HCT116 (cell line): ENCODE measurements at regions not wholly inside any gene's neighbourhood (a gene's known extent, or its start where the extent isn't known, plus 50 kb on each side); places are given as distances from the start of the nearest gene placed in this dataset.

Experiments used
- ATAC-seq: fragments of 200-7000 bp; cut with Tn5 transposase; 2 replicates; pipeline ENCODE4 v1.9.1; 2020; ENCODE audit warnings: mild to moderate bottlenecking, moderate library complexity
- BruUV-seq: library from RNA; stranded (reverse); fragments of 400-500 nt; replicated peaks from 2 replicates; lab custom pipeline; 2021; lab: Mats Ljungman, UMichigan
- CTCF ChIA-PET: fragments of 300-600 bp; sonication (Branson Sonifier 250); formaldehyde crosslinking; loops from one replicate; lab custom pipeline; 2021; ENCODE audit warnings: antibody characterized with exemption; lab: Charles Lee
- POLR2A ChIA-PET: fragments of 300-600, 350-600 bp; sonication (Branson Sonifier 250); formaldehyde crosslinking; loops from one replicate; lab custom pipeline; 2021; ENCODE audit warnings: antibody characterized with exemption; lab: Charles Lee
- RAD21 ChIA-PET, 2 experiments: fragments of 300-600 bp; sonication (Branson Sonifier 250); formaldehyde crosslinking; loops; one replicate each; lab custom pipeline; 2023; ENCODE audit warnings: low total read pairs in 2 of 2; ENCODE audit not compliant: uncharacterized antibody in 2 of 2, unreplicated experiment in 2 of 2, low non-redundant PET in 1 of 2; lab: Charles Lee
- DNase-seq: peaks from one replicate; pipeline ENCODE4 v3.0.0-alpha.2; 2010; ENCODE audit warnings: low read depth, low spot score
- H2AFZ ChIP-seq: fragments of 200-600 bp; shearing (Covaris generic), sonication (generic); 2 replicates; pipeline ENCODE4 v1.6.1; 2017; ENCODE audit warnings: low read depth, mixed run types, mixed read lengths, antibody characterized with exemption, low read length; ENCODE audit not compliant: poor library complexity, severe bottlenecking
- H3K27ac ChIP-seq: 2 replicates; pipeline ENCODE4 v1.5.1; 2012; ENCODE audit warnings: low read depth, low read length
- H3K27me3 ChIP-seq: fragments of 200-600 bp; sonication (generic); 2 replicates; pipeline ENCODE4 v1.6.1; 2016; ENCODE audit warnings: mixed run types, low read length, mixed read lengths; ENCODE audit not compliant: insufficient read depth
- H3K36me3 ChIP-seq, 2 experiments: fragments of 200-500 bp in 1 of 2; fragments of 200-600 bp in 1 of 2; sonication (Bioruptor generic) in 1 of 2; sonication (generic) in 1 of 2; 2 replicates each; pipeline versions ENCODE4 v1.5.1 to v1.6.1; 2014 to 2016; ENCODE audit warnings: low read length in 2 of 2, inconsistent platforms in 1 of 2, mixed read lengths in 1 of 2, mixed run types in 1 of 2; ENCODE audit not compliant: insufficient read depth in 2 of 2, control insufficient read depth in 1 of 2
- H3K4me1 ChIP-seq, 2 experiments: fragments of 200-600 bp in 1 of 2; sonication (generic) in 1 of 2; 2 replicates each; pipeline versions ENCODE4 v1.5.1 to v1.6.1; 2012 to 2017; ENCODE audit warnings: low read length in 2 of 2, inconsistent platforms in 1 of 2, mild to moderate bottlenecking in 1 of 2, mixed read lengths in 1 of 2, mixed run types in 1 of 2, moderate library complexity in 1 of 2; ENCODE audit not compliant: insufficient read depth in 2 of 2, control insufficient read depth in 1 of 2
- H3K4me2 ChIP-seq: fragments of 200-600 bp; sonication (generic); 2 replicates; pipeline ENCODE4 v1.6.1; 2017; ENCODE audit warnings: mixed run types, low read length, mixed read lengths
- H3K4me3 ChIP-seq, 2 experiments: fragments of 200-600 bp in 1 of 2; sonication (generic) in 1 of 2; replicated peaks in 1 of 2; 2 replicates each; pipeline ENCODE4 v1.5.1; 2011 to 2016; ENCODE audit warnings: low read length in 2 of 2, control low read depth in 1 of 2, low read depth in 1 of 2, mild to moderate bottlenecking in 1 of 2, mixed read lengths in 1 of 2, mixed run types in 1 of 2
- H3K79me2 ChIP-seq: fragments of 200-600 bp; sonication (generic); 2 replicates; pipeline ENCODE4 v1.6.1; 2017; ENCODE audit warnings: mild to moderate bottlenecking, mixed run types, low read length, moderate library complexity, mixed read lengths; ENCODE audit not compliant: insufficient read depth
- H3K9ac ChIP-seq: fragments of 200-600 bp; sonication (generic); 2 replicates; pipeline ENCODE4 v1.6.1; 2016; ENCODE audit warnings: low read length, mixed read lengths
- H3K9me2 ChIP-seq: fragments of 200-600 bp; sonication (generic), shearing (Covaris generic); 2 replicates; pipeline ENCODE4 v1.6.1; 2017; ENCODE audit warnings: mixed run types, mild to moderate bottlenecking, moderate library complexity; ENCODE audit not compliant: insufficient read depth
- H3K9me3 ChIP-seq, 2 experiments: fragments of 200-500 bp in 1 of 2; fragments of 200-600 bp in 1 of 2; sonication (Bioruptor generic) in 1 of 2; sonication (generic) in 1 of 2; 2 replicates each; pipeline ENCODE4 v1.6.1; 2014 to 2017; ENCODE audit warnings: low read length in 2 of 2, mixed read lengths in 2 of 2, inconsistent platforms in 1 of 2, low read depth in 1 of 2, mild to moderate bottlenecking in 1 of 2, mixed run types in 1 of 2, moderate library complexity in 1 of 2; ENCODE audit not compliant: control insufficient read depth in 1 of 2, insufficient read depth in 1 of 2
- H4K20me1 ChIP-seq: fragments of 200-600 bp; sonication (generic), shearing (Covaris generic); 2 replicates; pipeline ENCODE4 v1.6.1; 2017; ENCODE audit warnings: mixed run types, mild to moderate bottlenecking, moderate library complexity; ENCODE audit not compliant: insufficient read depth
- ATF3 ChIP-seq: IDR thresholded peaks from 2 replicates; pipeline ENCODE4 v1.6.1; 2012
- CEBPB ChIP-seq: IDR thresholded peaks from 2 replicates; pipeline ENCODE4 v1.6.1; 2012; ENCODE audit warnings: low read depth
- EZH2 ChIP-seq: fragments of 200-600 bp; sonication (generic); IDR thresholded peaks from 2 replicates; pipeline ENCODE4 v1.6.1; 2017; ENCODE audit warnings: antibody characterized with exemption, mixed run types
- EZH2phosphoT487 ChIP-seq: fragments of 200-600 bp; IDR thresholded peaks from 2 replicates; pipeline ENCODE4 v1.6.1; 2018; ENCODE audit warnings: antibody characterized with exemption, borderline replicate concordance
- FOSL1 ChIP-seq: IDR thresholded peaks from 2 replicates; pipeline ENCODE4 v1.6.1; 2012; ENCODE audit warnings: low read depth
- MAX ChIP-seq: IDR thresholded peaks from 2 replicates; pipeline ENCODE4 v1.6.1; 2012
- SIN3A ChIP-seq: IDR thresholded peaks from 2 replicates; pipeline ENCODE4 v1.6.1; 2012; ENCODE audit warnings: low read depth
- SP1 ChIP-seq: IDR thresholded peaks from 2 replicates; pipeline ENCODE4 v1.6.1; 2012; ENCODE audit warnings: low read depth
- TCF7L2 ChIP-seq: IDR thresholded peaks from 2 replicates; pipeline ENCODE4 v1.7.0; 2011; ENCODE audit warnings: borderline replicate concordance, inconsistent platforms; ENCODE audit not compliant: insufficient read depth, insufficient read length; ENCODE audit errors: extremely low read depth
- YY1 ChIP-seq: IDR thresholded peaks from 2 replicates; pipeline ENCODE4 v1.6.1; 2011; ENCODE audit warnings: low read length, low read depth, moderate library complexity, mild to moderate bottlenecking; ENCODE audit not compliant: insufficient replicate concordance; ENCODE audit errors: extremely low read depth
- ZNF274 ChIP-seq: fragments of 200-500 bp; sonication (Bioruptor generic); IDR thresholded peaks from 2 replicates; pipeline ENCODE4 v1.6.1; 2014; ENCODE audit warnings: mild to moderate bottlenecking, low read depth, low read length, inconsistent platforms
- intact Hi-C: fragments of 100-400 bp; cut with micrococcal nuclease; formaldehyde crosslinking; loops from 2 replicates; pipeline ENCODE4 v1.10.0; 2022

- ChIA-PET CTCF (no interaction called here), RAD21 (no interaction called here), POLR2A (no interaction called here)
- TF ChIP-seq EZH2 = no peak
- TF ChIP-seq CEBPB = no peak
- no peak for TF ChIP-seq SIN3A
- no peak for TF ChIP-seq FOSL1
- no peak for TF ChIP-seq MAX
- TF ChIP-seq EZH2phosphoT487 = no peak
- no peak for TF ChIP-seq YY1
- no peak for TF ChIP-seq ATF3
- no peak for TF ChIP-seq ZNF274
- no peak for TF ChIP-seq TCF7L2
- TF ChIP-seq SP1 = no peak
- Histone ChIP-seq H3K4me2 (no peak overlapping the region), H3K9me2 (no peaks in the 10 kb centered on the region), H4K20me1 (no peaks in the 10 kb centered on the region), H3K27ac (no peak overlapping the region), H3K79me2 (no peaks in the 10 kb centered on the region), H3K9ac (no peak overlapping the region), H2AFZ (no peak overlapping the region), H3K4me1 (no peaks in the 10 kb centered on the region), H3K4me3 (no peak overlapping the region), H3K27me3 (no peaks in the 10 kb centered on the region), H3K36me3 (no peaks in the 10 kb centered on the region), H3K9me3 (no peaks in the 10 kb centered on the region)
- intact Hi-C loops = no loop called here
- BruUV-seq = no TSS peak
- no peak for ATAC-seq
- DNase-seq = no peak
Measured at GRCh38 chr2:57396355-57397098, 650.1 kb upstream of the VRK2 start.
